ENCODE measurements at regions not wholly inside any gene's neighbourhood (a gene's known extent, or its start where the extent isn't known, plus 50 kb on each side); places are given as distances from the start of the nearest gene placed in this dataset.
"Not testable (repeated sequence)": the region's sequence is repeated elsewhere in the genome, so short reads cannot be mapped to it uniquely, and the experiment has no call there.

- 94% methylated on average over 2 of the region's 3 CpGs for WGBS (ENCODE audit: insufficient coverage, low lambda C conversion rate)
- no peaks in the 10 kb centered on the region for H3K4me1 ChIP-seq (ENCODE audit: control insufficient read depth, insufficient read depth, low read length)
- no peak overlapping the region for H3K4me3 ChIP-seq (ENCODE audit: low read length)
- no peaks in the 10 kb centered on the region for H3K9me3 ChIP-seq (ENCODE audit: control insufficient read depth, low read depth, low read length)
- no peaks in the 10 kb centered on the region for H3K36me3 ChIP-seq (ENCODE audit: control insufficient read depth, insufficient read depth, low read length)
- DNase-seq: no peak
- H3K27me3 ChIP-seq (ENCODE audit: control insufficient read depth, insufficient read depth, low read length): no peaks in the 10 kb centered on the region
- no peak overlapping the region for H3K27ac ChIP-seq (ENCODE audit: low read length)
These were observed 1182.3 kb downstream of the CNTNAP5 start for GRCh38 chr2:125207431-125207830.

GRCh38 chr2:125216321-125216720 lies 1191.2 kb downstream of the CNTNAP5 start:
- Histone ChIP-seq H3K36me3 (ENCODE audit: control insufficient read depth, insufficient read depth, low read length) (no peaks in the 10 kb centered on the region), H3K27ac (ENCODE audit: low read length) (no peak overlapping the region), H3K4me1 (ENCODE audit: control insufficient read depth, insufficient read depth, low read length) (no peaks in the 10 kb centered on the region), H3K9me3 (ENCODE audit: control insufficient read depth, low read depth, low read length) (peaks cover 5% of the 10 kb centered on the region), H3K27me3 (ENCODE audit: control insufficient read depth, insufficient read depth, low read length) (no peaks in the 10 kb centered on the region), H3K4me3 (ENCODE audit: low read length) (no peak overlapping the region)
- no peak for DNase-seq

DNA sequence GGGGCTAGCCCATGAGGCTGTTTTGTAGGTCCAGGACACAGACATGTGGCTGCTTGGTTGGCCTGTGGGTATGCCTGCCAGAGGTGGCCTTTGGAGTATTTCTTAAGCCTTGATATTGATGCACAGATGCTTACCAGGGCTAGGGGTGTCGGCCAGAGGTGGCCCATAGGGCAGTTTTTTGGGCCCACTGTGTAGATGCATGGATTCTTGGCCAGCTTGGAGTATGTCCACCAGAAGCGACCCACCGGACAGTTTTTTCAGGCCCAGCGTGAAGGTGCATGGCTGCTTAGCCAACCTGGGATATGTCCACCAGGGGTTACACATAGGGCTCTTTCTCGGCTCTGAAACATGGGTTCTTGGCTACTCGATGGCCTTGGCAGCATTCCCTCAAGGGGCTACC lies 1199.1 kb downstream of the CNTNAP5 start:
- H3K4me3 ChIP-seq (ENCODE audit: low read length): no peak overlapping the region
- no peaks in the 10 kb centered on the region for H3K36me3 ChIP-seq (ENCODE audit: control insufficient read depth, insufficient read depth, low read length)
- no CpG with 5 or more reads among the region's 6 CpGs for WGBS (ENCODE audit: insufficient coverage, low lambda C conversion rate)
- no peak for DNase-seq
- H3K4me1 ChIP-seq (ENCODE audit: control insufficient read depth, insufficient read depth, low read length): no peaks in the 10 kb centered on the region
- no peaks in the 10 kb centered on the region for H3K27me3 ChIP-seq (ENCODE audit: control insufficient read depth, insufficient read depth, low read length)
- H3K9me3 ChIP-seq (ENCODE audit: control insufficient read depth, low read depth, low read length): peaks cover 6% of the 10 kb centered on the region
- no peak overlapping the region for H3K27ac ChIP-seq (ENCODE audit: low read length)

GRCh38 chr2:125224830-125225229 lies 1199.7 kb downstream of the CNTNAP5 start:
- no peak for DNase-seq
- Histone ChIP-seq H3K4me1 (ENCODE audit: control insufficient read depth, insufficient read depth, low read length) (no peaks in the 10 kb centered on the region), H3K36me3 (ENCODE audit: control insufficient read depth, insufficient read depth, low read length) (no peaks in the 10 kb centered on the region), H3K27ac (ENCODE audit: low read length) (no peak overlapping the region), H3K4me3 (ENCODE audit: low read length) (no peak overlapping the region), H3K27me3 (ENCODE audit: control insufficient read depth, insufficient read depth, low read length) (no peaks in the 10 kb centered on the region), H3K9me3 (ENCODE audit: control insufficient read depth, low read depth, low read length) (peaks cover 6% of the 10 kb centered on the region)
- WGBS (ENCODE audit: insufficient coverage, low lambda C conversion rate): no CpG with 5 or more reads among the region's 3 CpGs

DNA sequence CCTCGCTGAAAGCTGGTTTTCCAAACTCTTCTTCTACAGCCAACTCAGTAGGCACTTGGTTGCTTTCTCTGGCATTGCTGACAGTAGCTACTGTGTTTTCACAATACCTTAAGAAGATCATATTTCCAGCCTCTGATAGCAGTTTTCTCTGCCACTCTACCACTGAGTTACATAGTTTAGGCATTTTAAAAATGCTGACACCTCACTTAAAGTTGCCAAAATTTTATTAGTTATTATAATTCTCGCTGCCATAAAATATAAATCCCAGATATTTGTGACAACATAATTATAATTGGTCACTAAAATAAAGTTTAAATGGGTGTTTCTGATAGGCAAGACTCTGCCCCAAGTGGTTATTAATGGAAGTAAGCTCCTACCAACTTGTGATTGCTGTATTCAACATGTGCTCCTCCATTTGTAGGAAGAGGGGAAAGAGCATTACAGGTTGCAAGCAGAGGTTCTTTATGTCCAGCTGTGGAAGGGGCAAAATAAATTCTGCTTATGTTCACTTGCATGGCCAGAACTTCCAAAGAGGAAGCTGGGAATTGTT lies 1202.8 kb downstream of the CNTNAP5 start:
- Histone ChIP-seq H3K27ac (ENCODE audit: low read length) (no peak overlapping the region), H3K36me3 (ENCODE audit: control insufficient read depth, insufficient read depth, low read length) (no peaks in the 10 kb centered on the region), H3K4me3 (ENCODE audit: low read length) (no peak overlapping the region), H3K9me3 (ENCODE audit: control insufficient read depth, low read depth, low read length) (no peaks in the 10 kb centered on the region), H3K4me1 (ENCODE audit: control insufficient read depth, insufficient read depth, low read length) (no peaks in the 10 kb centered on the region), H3K27me3 (ENCODE audit: control insufficient read depth, insufficient read depth, low read length) (no peaks in the 10 kb centered on the region)
- 100% methylated on average over 1 of the region's 2 CpGs for WGBS (ENCODE audit: insufficient coverage, low lambda C conversion rate)
- DNase-seq: no peak

DNA sequence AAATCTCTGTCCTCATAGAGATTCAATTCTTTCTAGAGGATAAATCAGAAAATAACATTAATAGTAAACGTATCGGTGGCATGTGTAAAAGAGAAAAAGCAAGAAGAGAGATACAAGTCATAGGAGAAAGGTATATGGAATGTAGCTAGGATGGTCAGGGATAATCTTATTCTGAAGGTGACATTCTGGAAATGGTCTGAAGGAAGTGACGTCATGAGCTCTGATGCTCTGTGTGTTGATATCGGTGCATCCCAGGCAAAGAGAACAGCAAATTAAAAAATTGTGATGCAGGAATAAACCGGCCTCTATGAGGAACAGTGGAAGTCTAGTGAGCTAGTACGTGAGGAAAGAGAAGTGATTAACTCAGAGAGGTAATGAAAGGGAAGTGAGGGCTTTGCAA lies 1215.8 kb downstream of the CNTNAP5 start:
- Histone ChIP-seq H3K4me3 (ENCODE audit: low read length) (no peak overlapping the region), H3K27ac (ENCODE audit: low read length) (no peak overlapping the region), H3K9me3 (ENCODE audit: control insufficient read depth, low read depth, low read length) (no peaks in the 10 kb centered on the region), H3K4me1 (ENCODE audit: control insufficient read depth, insufficient read depth, low read length) (no peaks in the 10 kb centered on the region), H3K36me3 (ENCODE audit: control insufficient read depth, insufficient read depth, low read length) (no peaks in the 10 kb centered on the region), H3K27me3 (ENCODE audit: control insufficient read depth, insufficient read depth, low read length) (no peaks in the 10 kb centered on the region)
- no peak for DNase-seq
- 93% methylated on average over 4 of the region's 6 CpGs for WGBS (ENCODE audit: insufficient coverage, low lambda C conversion rate)

DNA sequence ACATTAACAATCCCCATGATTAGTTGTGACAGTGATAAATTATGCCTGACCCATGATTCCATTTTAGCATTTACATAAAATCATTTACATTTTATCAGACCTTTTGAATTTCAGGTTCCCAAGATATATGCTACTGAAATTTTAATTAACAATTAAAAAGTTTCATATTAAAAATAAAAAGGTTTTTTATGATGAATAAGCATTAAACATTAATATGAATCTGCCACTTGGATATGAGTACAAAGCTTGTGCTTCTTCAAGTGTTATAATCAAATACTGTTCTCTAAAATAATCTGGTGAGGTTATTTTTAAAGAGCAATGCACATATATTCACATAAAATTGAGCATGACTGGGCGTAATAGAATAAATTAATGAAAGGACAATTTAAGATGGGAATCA lies 1218.0 kb downstream of the CNTNAP5 start:
- Histone ChIP-seq H3K4me3 (ENCODE audit: low read length) (no peak overlapping the region), H3K27me3 (ENCODE audit: control insufficient read depth, insufficient read depth, low read length) (no peaks in the 10 kb centered on the region), H3K4me1 (ENCODE audit: control insufficient read depth, insufficient read depth, low read length) (no peaks in the 10 kb centered on the region), H3K9me3 (ENCODE audit: control insufficient read depth, low read depth, low read length) (no peaks in the 10 kb centered on the region), H3K27ac (ENCODE audit: low read length) (no peak overlapping the region), H3K36me3 (ENCODE audit: control insufficient read depth, insufficient read depth, low read length) (no peaks in the 10 kb centered on the region)
- WGBS (ENCODE audit: insufficient coverage, low lambda C conversion rate): 100% methylated on average over 1 of the region's 1 CpG
- DNase-seq: no peak

GRCh38 chr2:125254010-125254409 lies 1228.9 kb downstream of the CNTNAP5 start:
- no peak overlapping the region for H3K27ac ChIP-seq (ENCODE audit: low read length)

GRCh38 chr2:125259451-125259850 lies 1234.4 kb downstream of the CNTNAP5 start:
- no peak for DNase-seq
- Histone ChIP-seq H3K4me1 (ENCODE audit: control insufficient read depth, insufficient read depth, low read length) (no peaks in the 10 kb centered on the region), H3K9me3 (ENCODE audit: control insufficient read depth, low read depth, low read length) (no peaks in the 10 kb centered on the region), H3K36me3 (ENCODE audit: control insufficient read depth, insufficient read depth, low read length) (no peaks in the 10 kb centered on the region), H3K4me3 (ENCODE audit: low read length) (no peak overlapping the region), H3K27me3 (ENCODE audit: control insufficient read depth, insufficient read depth, low read length) (no peaks in the 10 kb centered on the region), H3K27ac (ENCODE audit: low read length) (no peak overlapping the region)
- 60% methylated on average over 1 of the region's 6 CpGs for WGBS (ENCODE audit: insufficient coverage, low lambda C conversion rate)

More at GRCh38 chr2:125254010-125254409, 1228.9 kb downstream of the CNTNAP5 start:
- 73% methylated on average over 3 of the region's 6 CpGs for WGBS (ENCODE audit: insufficient coverage, low lambda C conversion rate)
- Histone ChIP-seq H3K4me1 (ENCODE audit: control insufficient read depth, insufficient read depth, low read length) (no peaks in the 10 kb centered on the region), H3K4me3 (ENCODE audit: low read length) (no peak overlapping the region), H3K36me3 (ENCODE audit: control insufficient read depth, insufficient read depth, low read length) (no peaks in the 10 kb centered on the region), H3K9me3 (ENCODE audit: control insufficient read depth, low read depth, low read length) (no peaks in the 10 kb centered on the region), H3K27me3 (ENCODE audit: control insufficient read depth, insufficient read depth, low read length) (no peaks in the 10 kb centered on the region)
- peak in 1 of 2 donors; percentile 11 for DNase-seq

GRCh38 chr2:125260366-125260930 lies 1235.4 kb downstream of the CNTNAP5 start:
- H3K27ac ChIP-seq (ENCODE audit: low read length); H3K9me3 ChIP-seq (ENCODE audit: control insufficient read depth, low read depth, low read length); H3K36me3 ChIP-seq (ENCODE audit: control insufficient read depth, insufficient read depth, low read length); H3K4me1 ChIP-seq (ENCODE audit: control insufficient read depth, insufficient read depth, low read length); H3K27me3 ChIP-seq (ENCODE audit: control insufficient read depth, insufficient read depth, low read length); H3K4me3 ChIP-seq (ENCODE audit: low read length); DNase-seq: not testable (repeated sequence)

DNA sequence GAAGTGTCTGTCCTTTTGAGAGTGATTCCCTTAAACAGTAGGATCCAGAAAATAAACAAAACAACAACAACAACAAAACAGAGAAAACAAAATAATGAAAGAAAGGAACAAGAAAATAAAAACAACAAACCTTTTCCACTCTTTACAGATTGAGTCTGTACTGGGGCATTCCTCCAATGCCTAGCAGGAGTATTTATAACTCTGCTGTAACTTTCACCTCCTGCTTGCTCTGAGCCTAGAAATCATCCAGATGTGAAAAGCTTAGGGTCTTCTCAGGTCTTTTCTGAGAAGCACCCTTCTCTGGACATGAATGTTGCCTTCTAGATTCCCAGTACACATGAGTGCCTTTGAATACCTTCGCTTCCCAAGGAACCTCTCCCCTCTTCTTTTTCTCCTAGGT lies 1239.4 kb downstream of the CNTNAP5 start:
- no CpG with 5 or more reads among the region's 1 CpG for WGBS (ENCODE audit: insufficient coverage, low lambda C conversion rate)
- Histone ChIP-seq H3K27ac (ENCODE audit: low read length) (no peak overlapping the region), H3K9me3 (ENCODE audit: control insufficient read depth, low read depth, low read length) (no peaks in the 10 kb centered on the region), H3K4me3 (ENCODE audit: low read length) (no peak overlapping the region), H3K27me3 (ENCODE audit: control insufficient read depth, insufficient read depth, low read length) (no peaks in the 10 kb centered on the region), H3K36me3 (ENCODE audit: control insufficient read depth, insufficient read depth, low read length) (no peaks in the 10 kb centered on the region), H3K4me1 (ENCODE audit: control insufficient read depth, insufficient read depth, low read length) (no peaks in the 10 kb centered on the region)
- no peak for DNase-seq
